IMR-90 (cell line): ENCODE measurements at regions not wholly inside any gene's neighbourhood (a gene's known extent, or its start where the extent isn't known, plus 50 kb on each side); places are given as distances from the start of the nearest gene placed in this dataset.

Experiments
- CHD1 ChIP-seq: IDR thresholded peaks from 2 replicates; pipeline ENCODE4 v1.6.1; 2012; ENCODE audit warnings: low read depth, low read length, improper control_type of control experiment
- CTCF ChIP-seq: conservative IDR thresholded peaks from 2 replicates; pipeline ENCODE4 v1.5.1; 2012; ENCODE audit warnings: mild to moderate bottlenecking, low read depth, low read length, improper control_type of control experiment
- ELK1 ChIP-seq: fragments of 150-350 bp; IDR thresholded peaks from 2 replicates; pipeline ENCODE4 v1.6.1; 2016; ENCODE audit warnings: low read depth, mild to moderate bottlenecking, low read length, moderate library complexity, borderline replicate concordance
- MAZ ChIP-seq: IDR thresholded peaks from 2 replicates; pipeline ENCODE4 v1.6.1; 2012; ENCODE audit warnings: low read depth, mild to moderate bottlenecking, low read length, improper control_type of control experiment, moderate library complexity, borderline replicate concordance
- POLR2A ChIP-seq: IDR thresholded peaks from 2 replicates; pipeline ENCODE4 v1.6.1; 2012; ENCODE audit warnings: mild to moderate bottlenecking, low read depth, low read length
- RAD21 ChIP-seq: IDR thresholded peaks from 2 replicates; pipeline ENCODE4 v1.6.1; 2012; ENCODE audit warnings: low read length, improper control_type of control experiment
- RCOR1 ChIP-seq: IDR thresholded peaks from 2 replicates; pipeline ENCODE4 v1.6.1; 2012; ENCODE audit warnings: mild to moderate bottlenecking, low read length, improper control_type of control experiment; ENCODE audit not compliant: insufficient replicate concordance
- SMC3 ChIP-seq: fragments of 150-350 bp; IDR thresholded peaks from 2 replicates; pipeline ENCODE4 v1.6.1; 2016; ENCODE audit warnings: low read depth, mild to moderate bottlenecking, antibody characterized with exemption, low read length, moderate library complexity

- TF ChIP-seq MAZ (no peak), CTCF (no peak), RCOR1 (no peak), POLR2A (no peak), ELK1 (no peak), SMC3 (no peak), RAD21 (no peak), CHD1 (no peak)
Measured at GRCh38 chr3:155012584-155012983, 67.5 kb upstream of the MME start.
